ENCODE measurements at regions not wholly inside any gene's neighbourhood (a gene's known extent, or its start where the extent isn't known, plus 50 kb on each side); places are given as distances from the start of the nearest gene placed in this dataset.

- TF ChIP-seq, protein P1, sequence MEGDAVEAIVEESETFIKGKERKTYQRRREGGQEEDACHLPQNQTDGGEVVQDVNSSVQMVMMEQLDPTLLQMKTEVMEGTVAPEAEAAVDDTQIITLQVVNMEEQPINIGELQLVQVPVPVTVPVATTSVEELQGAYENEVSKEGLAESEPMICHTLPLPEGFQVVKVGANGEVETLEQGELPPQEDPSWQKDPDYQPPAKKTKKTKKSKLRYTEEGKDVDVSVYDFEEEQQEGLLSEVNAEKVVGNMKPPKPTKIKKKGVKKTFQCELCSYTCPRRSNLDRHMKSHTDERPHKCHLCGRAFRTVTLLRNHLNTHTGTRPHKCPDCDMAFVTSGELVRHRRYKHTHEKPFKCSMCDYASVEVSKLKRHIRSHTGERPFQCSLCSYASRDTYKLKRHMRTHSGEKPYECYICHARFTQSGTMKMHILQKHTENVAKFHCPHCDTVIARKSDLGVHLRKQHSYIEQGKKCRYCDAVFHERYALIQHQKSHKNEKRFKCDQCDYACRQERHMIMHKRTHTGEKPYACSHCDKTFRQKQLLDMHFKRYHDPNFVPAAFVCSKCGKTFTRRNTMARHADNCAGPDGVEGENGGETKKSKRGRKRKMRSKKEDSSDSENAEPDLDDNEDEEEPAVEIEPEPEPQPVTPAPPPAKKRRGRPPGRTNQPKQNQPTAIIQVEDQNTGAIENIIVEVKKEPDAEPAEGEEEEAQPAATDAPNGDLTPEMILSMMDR (IDR thresholded peaks at IDR 0.05): no peak
- TF ChIP-seq POLR2AphosphoS5 (IDR thresholded peaks at IDR 0.05; ENCODE audit: low read depth, low read length) (no peak), SIN3A (IDR thresholded peaks at IDR 0.05; ENCODE audit: borderline replicate concordance, insufficient read depth, low read depth, low read length) (no peak), REST (IDR thresholded peaks at IDR 0.05; ENCODE audit: insufficient read depth in 1 of 2, low read depth in 2 of 2, low read length in 1 of 2) (no peak)
Observed at GRCh38 chr6:15763837-15764236, 101.0 kb upstream of the DTNBP1 start.

Measured in Panc1 (cell line).